Fibroblast of pulmonary artery (primary cell): ENCODE measurements at regions not wholly inside any gene's neighbourhood (a gene's known extent, or its start where the extent isn't known, plus 50 kb on each side); places are given as distances from the start of the nearest gene placed in this dataset.

Experiments
- DNase-seq: peaks from one replicate; pipeline ENCODE4 v3.0.0-alpha.2; 2010; ENCODE audit warnings: low read depth
- H3K4me3 ChIP-seq: replicated peaks from 2 replicates; pipeline ENCODE4 v1.5.1; 2011; ENCODE audit warnings: low read depth, mild to moderate bottlenecking, control low read depth, low read length, moderate library complexity
- TF ChIP-seq, protein P1 (sequence below): IDR thresholded peaks from 2 replicates; pipeline ENCODE4 v1.5.1; 2011; ENCODE audit warnings: mild to moderate bottlenecking, control low read depth, low read length, inconsistent platforms; ENCODE audit errors: missing control alignments

GRCh38 chr16:86949116-86949515, 368.1 kb downstream of the C16orf95 start:
- TF ChIP-seq, protein P1, sequence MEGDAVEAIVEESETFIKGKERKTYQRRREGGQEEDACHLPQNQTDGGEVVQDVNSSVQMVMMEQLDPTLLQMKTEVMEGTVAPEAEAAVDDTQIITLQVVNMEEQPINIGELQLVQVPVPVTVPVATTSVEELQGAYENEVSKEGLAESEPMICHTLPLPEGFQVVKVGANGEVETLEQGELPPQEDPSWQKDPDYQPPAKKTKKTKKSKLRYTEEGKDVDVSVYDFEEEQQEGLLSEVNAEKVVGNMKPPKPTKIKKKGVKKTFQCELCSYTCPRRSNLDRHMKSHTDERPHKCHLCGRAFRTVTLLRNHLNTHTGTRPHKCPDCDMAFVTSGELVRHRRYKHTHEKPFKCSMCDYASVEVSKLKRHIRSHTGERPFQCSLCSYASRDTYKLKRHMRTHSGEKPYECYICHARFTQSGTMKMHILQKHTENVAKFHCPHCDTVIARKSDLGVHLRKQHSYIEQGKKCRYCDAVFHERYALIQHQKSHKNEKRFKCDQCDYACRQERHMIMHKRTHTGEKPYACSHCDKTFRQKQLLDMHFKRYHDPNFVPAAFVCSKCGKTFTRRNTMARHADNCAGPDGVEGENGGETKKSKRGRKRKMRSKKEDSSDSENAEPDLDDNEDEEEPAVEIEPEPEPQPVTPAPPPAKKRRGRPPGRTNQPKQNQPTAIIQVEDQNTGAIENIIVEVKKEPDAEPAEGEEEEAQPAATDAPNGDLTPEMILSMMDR: no peak
- H3K4me3 ChIP-seq: no peak overlapping the region
- DNase-seq: no peak

DNA sequence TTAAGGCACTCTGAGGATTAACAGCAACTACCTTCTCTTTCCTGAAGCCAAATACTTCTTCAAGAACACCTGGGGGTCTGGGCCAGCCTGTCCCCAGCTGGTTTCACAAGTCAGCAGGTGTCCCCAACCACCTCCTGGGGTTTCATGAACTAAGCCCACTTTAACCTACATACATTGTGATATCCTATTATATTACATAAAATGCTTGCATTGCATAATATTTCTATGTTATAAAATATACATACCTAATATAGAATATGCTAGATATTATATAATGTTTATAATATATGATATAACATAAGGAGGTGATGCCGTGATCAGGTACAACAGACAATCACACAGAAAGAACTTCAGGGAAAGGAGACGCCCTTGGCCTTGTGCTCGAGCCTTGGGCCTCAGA, 367.6 kb downstream of the C16orf95 start:
- TF ChIP-seq, protein P1: no peak
- no peak overlapping the region for H3K4me3 ChIP-seq
- DNase-seq: no peak

DNA sequence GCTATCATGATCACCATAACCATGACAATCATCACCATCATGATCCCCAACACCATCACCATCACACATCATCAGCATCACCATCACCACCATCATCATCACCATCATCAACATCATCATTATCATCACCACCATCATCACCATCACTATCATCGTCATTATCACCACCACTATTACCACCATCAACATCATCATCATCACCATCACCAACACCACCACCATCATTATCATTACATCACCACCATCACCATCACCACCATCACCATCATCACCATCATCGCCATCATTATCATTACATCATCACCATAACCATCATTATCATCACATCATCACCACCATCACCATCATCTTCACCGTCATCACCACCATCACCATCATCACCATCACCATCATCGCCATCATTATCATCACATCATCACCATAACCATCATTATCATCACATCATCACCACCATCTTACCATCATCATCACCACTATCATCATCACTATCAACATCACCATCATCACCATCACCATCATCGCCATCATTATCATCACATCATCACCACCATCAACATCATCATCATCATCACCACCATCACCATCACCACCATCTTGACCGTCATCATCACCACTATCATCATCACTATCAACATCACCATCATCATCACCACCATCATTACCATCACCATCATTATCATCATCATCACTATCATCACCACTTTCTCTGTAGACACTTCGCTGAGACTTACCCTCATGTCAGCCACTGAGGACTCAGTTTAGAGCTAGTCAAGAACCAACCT, 366.0 kb downstream of the C16orf95 start:
- DNase-seq: no peak
- TF ChIP-seq, protein P1: no peak
- H3K4me3 ChIP-seq: no peak overlapping the region

DNA sequence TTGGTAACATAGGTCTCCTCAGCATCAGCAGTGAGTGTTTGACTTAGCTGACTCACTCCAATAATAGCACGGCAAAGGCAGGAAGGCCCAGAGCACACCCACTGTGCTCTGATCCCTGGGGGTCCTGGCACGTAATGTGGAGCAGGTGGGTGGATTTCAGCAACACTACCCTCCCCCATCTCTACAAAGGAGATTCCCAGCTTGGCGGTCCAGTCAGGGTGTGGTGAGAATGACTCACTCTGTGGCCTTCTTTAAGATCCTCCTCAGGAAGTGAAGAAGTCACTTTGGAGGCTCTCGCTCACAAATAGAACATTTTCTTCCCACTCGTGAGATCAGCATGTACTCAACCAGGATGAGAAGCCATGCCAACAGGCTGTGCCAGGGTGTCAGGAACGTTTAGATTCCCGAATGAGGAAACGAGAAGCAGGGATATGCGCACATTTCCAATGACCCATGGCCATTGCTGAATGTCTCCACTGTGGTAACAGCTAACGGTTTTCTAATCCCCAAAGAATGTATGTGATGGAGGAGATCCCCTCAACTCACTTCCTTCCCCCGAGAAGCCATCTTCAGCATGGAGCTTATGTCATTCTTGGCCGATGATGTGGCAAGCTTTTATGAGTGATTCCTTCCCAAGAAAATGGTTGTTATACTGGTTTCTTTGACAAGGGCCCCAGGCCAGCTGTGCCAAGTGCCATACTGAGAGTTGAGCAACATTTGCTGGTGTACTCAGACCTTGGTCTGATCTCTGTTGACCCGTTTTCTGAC, 365.2 kb downstream of the C16orf95 start:
- H3K4me3 ChIP-seq: no peak overlapping the region
- TF ChIP-seq, protein P1: no peak
- DNase-seq: peak; percentile 93

GRCh38 chr16:86952769-86953168, 364.4 kb downstream of the C16orf95 start:
- no peak for DNase-seq
- no peak overlapping the region for H3K4me3 ChIP-seq
- TF ChIP-seq, protein P1: no peak

- no peak overlapping the region for H3K4me3 ChIP-seq
- TF ChIP-seq, protein P1: no peak
- DNase-seq: no peak
These were observed 363.4 kb downstream of the C16orf95 start for GRCh38 chr16:86953631-86954391.
